Muscle layer of duodenum (tissue), 2 donors: ENCODE measurements at regions not wholly inside any gene's neighbourhood (a gene's known extent, or its start where the extent isn't known, plus 50 kb on each side); places are given as distances from the start of the nearest gene placed in this dataset.
A peak's percentile ranks its signal among the peaks of the same experiment; 100 is the strongest.

Experiments used
- H3K27ac ChIP-seq: one replicate; pipeline ENCODE4 v1.7.0; 2013; ENCODE audit warnings: mild to moderate bottlenecking, low read length
- H3K27me3 ChIP-seq: one replicate; pipeline ENCODE4 v1.7.0; 2013; ENCODE audit warnings: low read depth, mild to moderate bottlenecking, control low read depth, low read length
- H3K36me3 ChIP-seq, 2 donors: one replicate each; pipeline ENCODE4 v1.7.0; 2013; ENCODE audit warnings: low read length in 2 of 2, control low read depth in 1 of 2, mild to moderate bottlenecking in 1 of 2; ENCODE audit not compliant: insufficient read depth in 2 of 2, control insufficient read depth in 1 of 2
- H3K4me1 ChIP-seq, 2 donors: one replicate each; pipeline ENCODE4 v1.7.0; 2013; ENCODE audit warnings: low read length in 2 of 2, mild to moderate bottlenecking in 2 of 2, control low read depth in 1 of 2, moderate library complexity in 1 of 2; ENCODE audit not compliant: insufficient read depth in 2 of 2, control insufficient read depth in 1 of 2
- H3K4me3 ChIP-seq, 2 donors: one replicate each; pipeline ENCODE4 v1.7.0; 2013; ENCODE audit warnings: low read length in 2 of 2, low read depth in 1 of 2, mild to moderate bottlenecking in 1 of 2
- H3K9me3 ChIP-seq, 2 donors: one replicate each; pipeline ENCODE4 v1.7.0; 2013; ENCODE audit warnings: low read length in 2 of 2, control low read depth in 1 of 2, mild to moderate bottlenecking in 1 of 2; ENCODE audit not compliant: control insufficient read depth in 1 of 2
- donor health status: healthy.

- no peak overlapping the region for H3K4me3 ChIP-seq
- H3K27ac ChIP-seq = no peak overlapping the region
- no peaks in the 10 kb centered on the region for H3K27me3 ChIP-seq
- no peaks in the 10 kb centered on the region for H3K36me3 ChIP-seq
- H3K9me3 ChIP-seq = no peaks in the 10 kb centered on the region
- H3K4me1 ChIP-seq = no peaks in the 10 kb centered on the region
Observed at GRCh38 chr11:15509082-15509481, 394.4 kb downstream of the INSC start.

GRCh38 chr11:15519124-15519791, 404.5 kb downstream of the INSC start:
- no peak overlapping the region for H3K27ac ChIP-seq
- H3K27me3 ChIP-seq = no peaks in the 10 kb centered on the region
- H3K36me3 ChIP-seq = no peaks in the 10 kb centered on the region
- H3K4me1 ChIP-seq = no peaks in the 10 kb centered on the region
- peaks cover 6 to 14% of the 10 kb centered on the region in 2 donors for H3K9me3 ChIP-seq
- H3K4me3 ChIP-seq = no peak overlapping the region

GRCh38 chr11:15519911-15520310, 405.2 kb downstream of the INSC start:
- H3K9me3 ChIP-seq = peaks cover 6 to 12% of the 10 kb centered on the region in 2 donors
- no peaks in the 10 kb centered on the region for H3K27me3 ChIP-seq
- no peak overlapping the region for H3K27ac ChIP-seq
- H3K4me3 ChIP-seq = no peak overlapping the region
- H3K36me3 ChIP-seq = no peaks in the 10 kb centered on the region
- H3K4me1 ChIP-seq = no peaks in the 10 kb centered on the region

GRCh38 chr11:15523543-15523942, 408.8 kb downstream of the INSC start:
- H3K4me3 ChIP-seq = no peak overlapping the region
- H3K9me3 ChIP-seq = peaks cover 0 to 8% of the 10 kb centered on the region in 2 donors
- no peaks in the 10 kb centered on the region for H3K27me3 ChIP-seq
- no peak overlapping the region for H3K27ac ChIP-seq
- no peaks in the 10 kb centered on the region for H3K4me1 ChIP-seq
- no peaks in the 10 kb centered on the region for H3K36me3 ChIP-seq

DNA sequence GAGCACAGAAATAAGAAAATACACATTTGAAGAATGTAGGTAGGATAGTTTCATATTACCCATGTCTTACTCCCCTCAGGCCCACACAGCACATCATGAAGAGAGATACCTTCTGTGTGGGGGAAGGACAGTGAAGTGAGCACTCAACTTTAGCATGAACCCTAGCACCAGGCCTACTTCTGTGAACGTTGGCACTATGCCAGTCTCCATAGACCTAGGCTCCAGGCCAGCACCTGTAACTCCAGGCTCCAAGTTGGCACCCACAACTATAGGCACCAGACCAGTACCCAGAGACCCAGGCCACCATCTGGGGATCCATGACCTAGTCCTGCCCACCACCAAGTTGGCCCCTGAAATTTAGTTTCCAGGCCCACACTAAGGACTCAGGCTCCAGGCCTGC, 410.9 kb downstream of the INSC start:
- no peak overlapping the region for H3K4me3 ChIP-seq
- H3K9me3 ChIP-seq = peaks cover 0 to 8% of the 10 kb centered on the region in 2 donors
- no peak overlapping the region for H3K27ac ChIP-seq
- H3K27me3 ChIP-seq = no peaks in the 10 kb centered on the region
- H3K4me1 ChIP-seq = no peaks in the 10 kb centered on the region
- no peaks in the 10 kb centered on the region for H3K36me3 ChIP-seq

- Histone ChIP-seq H3K4me3 (no peak overlapping the region), H3K4me1 (no peaks in the 10 kb centered on the region), H3K36me3 (no peaks in the 10 kb centered on the region), H3K9me3 (peaks cover 0 to 8% of the 10 kb centered on the region in 2 donors), H3K27ac (no peak overlapping the region), H3K27me3 (no peaks in the 10 kb centered on the region)
Observed at GRCh38 chr11:15526032-15526431, 411.3 kb downstream of the INSC start.

GRCh38 chr11:15526859-15527450, 412.2 kb downstream of the INSC start:
- Histone ChIP-seq H3K4me3 (peak overlapping the region in 1 of 2 donors; percentile 6), H3K36me3 (no peaks in the 10 kb centered on the region), H3K27me3 (no peaks in the 10 kb centered on the region), H3K4me1 (no peaks in the 10 kb centered on the region), H3K27ac (no peak overlapping the region), H3K9me3 (peaks cover 0 to 8% of the 10 kb centered on the region in 2 donors)

- Histone ChIP-seq H3K36me3 (no peaks in the 10 kb centered on the region), H3K4me1 (no peaks in the 10 kb centered on the region), H3K27ac (no peak overlapping the region), H3K9me3 (peaks cover 0 to 6% of the 10 kb centered on the region in 2 donors), H3K4me3 (no peak overlapping the region), H3K27me3 (no peaks in the 10 kb centered on the region)
Observed at GRCh38 chr11:15532432-15532831, 417.7 kb downstream of the INSC start.

- no peaks in the 10 kb centered on the region for H3K36me3 ChIP-seq
- H3K27me3 ChIP-seq = no peaks in the 10 kb centered on the region
- H3K9me3 ChIP-seq = peaks cover 0 to 4% of the 10 kb centered on the region in 2 donors
Observed at GRCh38 chr11:15534266-15534665, 419.5 kb downstream of the INSC start.

GRCh38 chr11:15535414-15535813, 420.7 kb downstream of the INSC start:
- Histone ChIP-seq H3K4me1 (no peaks in the 10 kb centered on the region), H3K27me3 (no peaks in the 10 kb centered on the region), H3K36me3 (no peaks in the 10 kb centered on the region), H3K27ac (no peak overlapping the region), H3K4me3 (no peak overlapping the region), H3K9me3 (peaks cover 0 to 4% of the 10 kb centered on the region in 2 donors)

More at GRCh38 chr11:15534266-15534665, 419.5 kb downstream of the INSC start:
- no peak overlapping the region for H3K4me3 ChIP-seq
- H3K4me1 ChIP-seq = no peaks in the 10 kb centered on the region
- no peak overlapping the region for H3K27ac ChIP-seq

- no peaks in the 10 kb centered on the region for H3K4me1 ChIP-seq
- H3K27ac ChIP-seq = no peak overlapping the region
- H3K4me3 ChIP-seq = no peak overlapping the region
Observed at GRCh38 chr11:15536438-15536837, 421.7 kb downstream of the INSC start.

DNA sequence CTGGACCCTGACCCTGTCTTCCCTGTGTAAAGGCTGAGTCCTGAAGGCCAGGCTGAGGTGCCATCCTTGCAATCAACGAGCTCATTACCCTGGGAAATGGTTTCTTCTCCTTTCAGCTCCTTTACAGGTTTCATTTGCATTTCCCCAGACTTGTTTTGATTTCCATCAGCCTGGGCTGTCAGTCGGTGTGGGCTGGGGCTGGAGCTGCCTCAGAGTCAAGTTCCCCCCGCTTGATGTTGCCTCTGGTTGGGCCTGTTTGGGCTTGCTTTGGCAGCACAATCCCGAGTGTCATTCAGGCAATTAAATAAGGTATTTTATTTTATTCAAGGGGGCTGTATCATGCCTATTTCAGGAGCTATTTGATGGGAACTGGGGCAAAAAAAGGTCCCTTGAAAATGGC, 424.9 kb downstream of the INSC start:
- Histone ChIP-seq H3K4me1 (no peaks in the 10 kb centered on the region), H3K36me3 (no peaks in the 10 kb centered on the region), H3K4me3 (no peak overlapping the region), H3K27ac (no peak overlapping the region), H3K9me3 (no peaks in the 10 kb centered on the region), H3K27me3 (no peaks in the 10 kb centered on the region)

More at GRCh38 chr11:15536438-15536837, 421.7 kb downstream of the INSC start:
- H3K36me3 ChIP-seq = no peaks in the 10 kb centered on the region
- peaks cover 0 to 4% of the 10 kb centered on the region in 2 donors for H3K9me3 ChIP-seq
- no peaks in the 10 kb centered on the region for H3K27me3 ChIP-seq
